GM21447 (cell line): ENCODE measurements at regions not wholly inside any gene's neighbourhood (a gene's known extent, or its start where the extent isn't known, plus 50 kb on each side); places are given as distances from the start of the nearest gene placed in this dataset.
A peak's percentile ranks its signal among the peaks of the same experiment; 100 is the strongest.
"Not testable (repeated sequence)": the region's sequence is repeated elsewhere in the genome, so short reads cannot be mapped to it uniquely, and the experiment has no call there.

Experiments
- ATAC-seq: cut with Tn5 transposase; IDR thresholded peaks from one replicate; pipeline ENCODE4 v1.9.1; 2021; ENCODE audit not compliant: unreplicated experiment

DNA sequence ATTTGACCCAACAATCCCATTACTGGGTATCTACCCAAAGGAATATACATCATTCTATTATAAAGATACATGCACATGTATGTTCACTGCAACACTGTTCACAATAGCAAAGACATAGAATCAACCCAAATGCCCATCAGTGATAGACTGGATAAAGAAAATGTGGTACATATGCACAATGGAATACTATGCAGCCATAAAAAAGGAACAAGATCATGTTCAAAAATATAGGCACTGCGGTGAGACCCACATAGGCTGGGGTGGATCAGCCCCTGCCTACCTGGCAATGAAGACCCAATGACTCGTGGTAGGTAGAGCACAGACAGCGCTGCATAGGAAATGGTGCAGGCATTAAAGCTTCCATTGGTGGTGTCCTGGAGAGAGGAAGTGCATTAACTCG is 88.6 kb upstream of the NFIL3 start:
- ATAC-seq, result not testable (repeated sequence)

- ATAC-seq, result no peak
Observed at GRCh38 chr9:91503673-91504081, 80.0 kb upstream of the NFIL3 start.

DNA sequence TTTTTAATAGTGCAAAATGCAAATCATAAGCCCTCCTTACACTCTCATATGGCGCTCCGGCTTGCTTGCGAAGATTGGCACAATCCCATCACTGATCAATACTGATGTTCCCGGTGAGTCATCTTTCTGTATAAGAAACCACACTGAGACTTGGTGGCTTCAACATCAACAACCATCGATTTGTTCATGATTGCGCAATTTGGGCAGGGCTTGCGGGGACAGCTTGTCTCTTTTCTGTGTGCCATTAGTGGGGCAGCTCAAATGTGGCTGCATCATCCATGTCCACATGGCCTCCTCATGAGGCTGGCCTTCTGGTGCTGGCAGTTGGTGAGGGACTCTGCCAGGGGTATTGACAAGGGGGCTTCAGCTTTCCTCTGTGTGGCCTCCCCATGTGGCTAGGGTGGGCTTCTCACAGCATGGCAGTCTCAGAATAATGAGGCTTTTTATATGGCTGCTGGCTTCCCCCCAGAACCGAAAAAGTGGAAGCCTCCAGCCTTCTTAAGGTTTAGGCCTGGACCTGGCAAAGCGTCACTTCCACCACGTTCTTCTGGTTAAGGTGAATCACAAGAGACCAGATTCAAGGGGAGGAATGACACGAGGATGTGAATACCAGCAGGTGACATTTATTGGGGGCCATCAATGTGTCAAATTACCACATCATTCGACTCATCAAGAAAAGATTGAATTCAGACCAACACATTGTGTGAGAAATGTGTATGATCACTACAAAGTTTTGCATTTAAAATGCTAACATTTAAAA is 79.5 kb upstream of the NFIL3 start:
- ATAC-seq, result no peak

GRCh38 chr9:91502475-91502874 is 78.8 kb upstream of the NFIL3 start:
- ATAC-seq, result no peak

DNA sequence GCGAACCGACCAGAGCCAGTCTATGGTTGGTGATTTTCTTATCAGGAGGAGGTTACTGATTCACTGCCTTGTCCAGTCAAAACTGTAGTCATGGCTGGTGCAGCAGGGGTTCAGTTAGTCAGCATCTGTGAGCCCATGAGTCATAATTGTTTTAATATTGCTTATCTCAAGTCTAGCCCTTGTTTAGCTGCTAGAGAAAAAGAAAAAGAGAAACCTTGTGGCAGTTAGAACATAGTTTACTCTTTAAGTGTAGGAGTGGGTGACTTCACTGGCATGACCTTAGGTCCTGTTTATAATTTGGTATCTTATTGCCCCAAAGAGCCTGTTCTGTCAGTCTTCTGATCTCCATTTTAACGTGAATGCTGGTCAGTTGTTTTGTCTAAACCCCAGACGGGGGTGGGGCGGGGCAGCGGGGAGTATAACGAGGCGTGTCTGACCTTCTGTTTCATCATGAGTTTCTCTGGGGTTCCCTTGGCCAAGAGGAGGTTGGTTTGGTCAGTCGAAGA is 76.9 kb upstream of the NFIL3 start:
- peak; percentile 58 for ATAC-seq

DNA sequence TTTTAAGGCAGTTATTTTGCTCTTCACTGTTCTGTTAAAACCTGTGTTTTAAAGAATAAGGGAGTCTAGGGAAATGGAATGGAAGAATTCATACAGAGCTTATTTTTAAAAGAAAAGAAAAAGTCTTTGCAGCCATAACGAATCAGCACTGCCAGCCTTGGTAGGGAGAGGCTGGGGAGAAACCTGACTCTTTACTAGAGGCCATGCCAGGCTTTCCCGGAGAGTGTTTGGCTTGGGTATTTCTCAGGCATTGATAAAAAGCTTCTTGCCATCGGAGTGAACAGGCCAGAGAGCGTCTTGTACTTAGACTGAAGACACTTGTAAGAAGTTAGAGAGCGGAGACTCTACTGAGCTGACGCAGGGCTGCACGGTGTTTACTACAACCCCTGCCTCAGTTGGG is 72.7 kb upstream of the NFIL3 start:
- no peak for ATAC-seq

DNA sequence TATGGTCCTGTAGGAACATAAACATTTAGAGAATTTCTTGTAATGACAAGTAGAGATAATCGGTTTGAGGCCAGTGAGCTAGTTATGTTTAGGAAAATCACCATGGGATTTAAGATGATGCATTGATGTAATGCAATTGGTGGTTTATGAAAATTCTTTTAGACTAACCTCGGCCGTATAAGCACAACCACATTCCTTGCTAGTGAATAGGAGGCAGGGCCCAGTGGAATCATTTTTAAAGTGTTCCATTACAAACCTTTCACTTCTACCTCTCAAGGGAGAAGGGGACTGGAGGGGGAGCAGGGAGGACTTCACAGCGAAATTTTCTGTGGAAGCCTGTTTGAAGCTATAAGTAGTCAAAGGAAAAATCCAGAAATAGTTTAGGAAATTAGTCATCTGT is 71.8 kb upstream of the NFIL3 start:
- no peak for ATAC-seq

- ATAC-seq, result no peak
Observed at GRCh38 chr9:91494751-91495150, 71.1 kb upstream of the NFIL3 start.

DNA sequence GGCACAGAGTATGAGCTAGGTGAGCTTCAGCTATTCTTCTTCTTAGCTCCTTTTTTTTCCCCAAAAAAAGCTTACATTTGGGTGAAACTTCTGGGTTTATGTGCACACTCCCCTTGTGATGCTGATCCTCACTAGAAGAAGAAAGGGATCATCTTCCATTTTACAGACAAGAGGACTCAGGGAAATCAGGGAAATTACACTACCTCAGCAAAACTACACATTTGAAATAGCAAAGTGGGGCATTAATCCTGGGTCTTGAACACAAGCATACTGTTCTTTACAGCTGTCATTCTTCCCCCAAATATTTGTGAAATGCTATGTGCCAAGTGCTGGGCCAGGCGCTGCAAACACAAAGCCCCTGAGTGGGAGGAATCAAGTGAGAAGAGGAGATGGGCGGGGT is 68.6 kb upstream of the NFIL3 start:
- ATAC-seq, result no peak

GRCh38 chr9:91491624-91492023 is 68.0 kb upstream of the NFIL3 start:
- no peak for ATAC-seq

GRCh38 chr9:91489361-91489899 is 65.8 kb upstream of the NFIL3 start:
- ATAC-seq, result no peak

- ATAC-seq, result no peak
Observed at GRCh38 chr9:91488341-91488740, 64.7 kb upstream of the NFIL3 start.

GRCh38 chr9:91486699-91487497 is 63.3 kb upstream of the NFIL3 start:
- ATAC-seq, result no peak

DNA sequence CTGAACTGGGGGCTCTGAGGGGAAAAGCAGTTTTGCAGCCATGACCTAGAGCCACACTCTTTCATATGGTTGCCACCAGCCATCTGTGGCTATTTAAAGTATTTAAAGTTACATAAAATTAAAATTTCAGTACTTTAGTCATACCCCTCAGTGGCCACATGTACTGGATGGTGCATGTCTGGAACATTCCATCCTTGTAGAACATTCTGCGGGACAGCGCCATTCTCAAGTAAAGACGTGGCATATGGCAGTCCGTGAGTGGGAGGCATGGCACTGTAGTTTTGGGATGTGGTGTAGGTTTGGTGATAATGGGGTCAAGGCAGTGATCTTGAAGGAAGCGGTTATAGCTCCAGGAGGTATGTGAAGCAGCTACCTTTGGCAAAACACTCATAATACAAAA is 61.4 kb upstream of the NFIL3 start:
- no peak for ATAC-seq

DNA sequence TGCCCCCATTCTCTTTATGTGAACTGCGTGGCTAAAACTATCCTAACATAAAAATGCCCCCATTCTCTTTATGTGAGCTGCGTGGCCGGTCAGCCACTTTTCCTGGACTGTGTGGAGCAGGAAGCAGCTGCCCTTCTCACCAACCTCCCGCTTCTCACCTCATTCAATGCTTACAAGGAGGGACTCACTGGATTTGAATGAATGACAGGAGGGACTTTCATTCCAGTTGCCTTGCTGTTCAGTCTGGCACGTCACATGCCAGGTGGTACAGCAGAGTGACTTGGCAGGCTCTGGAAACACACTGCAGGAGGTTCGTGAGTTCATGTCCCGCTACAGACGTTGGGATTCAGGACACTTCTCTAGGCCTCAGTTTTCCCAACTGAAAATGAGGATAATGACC is 60.2 kb upstream of the NFIL3 start:
- no peak for ATAC-seq

DNA sequence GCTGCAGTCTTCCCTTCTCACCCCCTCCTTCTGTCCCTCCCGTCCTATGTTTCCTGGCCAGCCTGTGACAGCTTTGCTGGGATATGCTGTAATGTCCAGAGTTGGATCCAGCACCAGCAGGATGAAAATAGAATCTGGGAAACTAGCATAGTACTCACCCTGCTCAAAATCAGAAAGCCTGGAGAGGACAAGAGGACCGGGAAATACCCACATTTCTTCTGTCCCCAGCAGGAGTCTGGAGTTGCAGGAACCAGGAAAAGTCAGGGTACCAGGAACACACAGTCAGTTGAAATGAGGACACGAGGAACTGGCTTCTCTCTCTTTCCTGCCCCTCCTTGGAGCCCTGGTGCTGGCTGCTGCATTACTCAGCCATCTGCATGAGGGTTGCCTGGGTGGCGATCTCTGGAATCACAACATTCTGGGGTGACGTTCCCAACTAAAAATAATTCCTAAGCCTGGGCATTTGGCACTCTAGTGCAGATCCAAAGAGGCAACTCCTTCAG is 59.6 kb upstream of the NFIL3 start:
- ATAC-seq, result no peak

- ATAC-seq, result no peak
Observed at GRCh38 chr9:91481972-91482371, 58.3 kb upstream of the NFIL3 start.

DNA sequence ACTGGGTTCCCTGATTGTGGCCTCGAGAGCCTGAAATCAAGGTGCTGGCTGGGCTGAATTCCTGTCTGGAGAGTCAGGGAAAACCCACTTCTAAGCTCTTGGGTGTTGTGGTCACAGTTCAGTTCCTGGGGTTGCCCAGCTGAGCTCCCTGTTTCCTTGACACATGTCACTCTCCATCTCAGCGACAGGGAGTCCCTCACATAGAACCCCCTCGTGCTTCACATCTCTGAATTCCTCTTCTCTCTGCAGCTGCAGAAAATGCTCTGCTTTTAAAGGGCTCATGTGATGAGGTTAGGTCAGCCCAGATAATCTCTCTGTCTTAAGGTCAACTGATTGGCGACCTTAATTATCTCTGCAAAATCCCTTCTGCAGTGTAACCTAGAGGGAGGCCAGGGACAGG is 53.5 kb upstream of the NFIL3 start:
- ATAC-seq, result no peak

DNA sequence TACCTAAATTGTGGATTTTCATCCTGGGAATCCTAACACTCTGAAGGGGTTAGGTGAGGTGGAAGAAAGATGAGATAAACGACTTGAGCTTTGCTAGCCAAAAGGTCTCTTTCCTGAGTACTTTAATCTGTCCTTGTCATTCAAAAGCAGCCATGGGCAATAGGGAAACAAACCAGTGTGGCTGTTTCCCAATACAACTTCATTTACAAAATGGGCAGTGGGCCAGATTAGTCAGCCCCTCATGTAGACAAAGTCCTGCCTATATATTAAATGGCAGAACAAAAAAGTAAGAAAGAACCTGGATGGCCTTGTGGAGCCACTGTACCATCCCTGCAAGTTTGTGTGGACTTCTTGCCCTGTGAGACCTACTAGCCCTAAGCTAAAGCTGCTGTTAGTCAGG is 51.0 kb upstream of the NFIL3 start:
- no peak for ATAC-seq
